Activated naive CD8-positive, alpha-beta T cell treated with anti-CD3 and anti-CD28 coated beads for 36 hours (primary cell): ENCODE measurements at regions not wholly inside any gene's neighbourhood (a gene's known extent, or its start where the extent isn't known, plus 50 kb on each side); places are given as distances from the start of the nearest gene placed in this dataset.
"Not testable (repeated sequence)": the region's sequence is repeated elsewhere in the genome, so short reads cannot be mapped to it uniquely, and the experiment has no call there.

ENCODE experiments used
- DNase-seq: peaks from one replicate; pipeline ENCODE4 v3.0.0; 2021
- H3K27ac Mint-ChIP-seq: one replicate; pipeline ENCODE4 v1.8.0; 2022; ENCODE audit warnings: mild to moderate bottlenecking, moderate library complexity, mixed read lengths
- H3K27me3 Mint-ChIP-seq: one replicate; pipeline ENCODE4 v1.8.0; 2022; ENCODE audit warnings: mild to moderate bottlenecking, mixed read lengths
- H3K36me3 Mint-ChIP-seq: one replicate; pipeline ENCODE4 v1.8.0; 2021; ENCODE audit warnings: mild to moderate bottlenecking, mixed read lengths
- H3K4me1 Mint-ChIP-seq: one replicate; pipeline ENCODE4 v1.8.0; 2021; ENCODE audit warnings: mixed read lengths
- H3K4me3 Mint-ChIP-seq: one replicate; pipeline ENCODE4 v1.8.0; 2022; ENCODE audit warnings: mild to moderate bottlenecking, moderate library complexity, mixed read lengths
- H3K9me3 Mint-ChIP-seq: one replicate; pipeline ENCODE4 v1.8.0; 2022; ENCODE audit warnings: mixed read lengths

GRCh38 chr5:60546207-60546606 is 153.8 kb downstream of the DEPDC1B start:
- no peaks in the 10 kb centered on the region for H3K9me3 Mint-ChIP-seq
- peaks cover 7% of the 10 kb centered on the region for H3K4me1 Mint-ChIP-seq
- H3K4me3 Mint-ChIP-seq = no peak overlapping the region
- H3K27me3 Mint-ChIP-seq = peaks cover 4% of the 10 kb centered on the region
- DNase-seq = no peak
- no peaks in the 10 kb centered on the region for H3K36me3 Mint-ChIP-seq
- no peak overlapping the region for H3K27ac Mint-ChIP-seq

GRCh38 chr5:60545551-60545950 is 154.4 kb downstream of the DEPDC1B start:
- Mint-ChIP-seq H3K36me3 (no peaks in the 10 kb centered on the region), H3K27ac (no peak overlapping the region), H3K27me3 (peaks cover 4% of the 10 kb centered on the region), H3K9me3 (no peaks in the 10 kb centered on the region), H3K4me1 (peaks cover 11% of the 10 kb centered on the region), H3K4me3 (no peak overlapping the region)
- no peak for DNase-seq

- Mint-ChIP-seq H3K9me3 (no peaks in the 10 kb centered on the region), H3K27me3 (peaks cover 4% of the 10 kb centered on the region), H3K4me1 (peaks cover 23% of the 10 kb centered on the region), H3K36me3 (no peaks in the 10 kb centered on the region), H3K27ac (no peak overlapping the region), H3K4me3 (no peak overlapping the region)
- DNase-seq = no peak
Observed at GRCh38 chr5:60544142-60544541, 155.8 kb downstream of the DEPDC1B start.

GRCh38 chr5:60541980-60542379 is 158.0 kb downstream of the DEPDC1B start:
- Mint-ChIP-seq H3K27me3 (peaks cover 4% of the 10 kb centered on the region), H3K27ac (no peak overlapping the region), H3K9me3 (no peaks in the 10 kb centered on the region), H3K4me3 (no peak overlapping the region), H3K36me3 (no peaks in the 10 kb centered on the region), H3K4me1 (peaks cover 24% of the 10 kb centered on the region)
- no peak for DNase-seq

GRCh38 chr5:60540856-60541805 is 158.8 kb downstream of the DEPDC1B start:
- H3K27me3 Mint-ChIP-seq = peaks cover 4% of the 10 kb centered on the region
- H3K4me1 Mint-ChIP-seq = peaks cover 24% of the 10 kb centered on the region
- no peaks in the 10 kb centered on the region for H3K36me3 Mint-ChIP-seq
- H3K9me3 Mint-ChIP-seq = no peaks in the 10 kb centered on the region
- no peak overlapping the region for H3K4me3 Mint-ChIP-seq
- H3K27ac Mint-ChIP-seq = no peak overlapping the region
- DNase-seq = no peak

GRCh38 chr5:60538955-60539866 is 160.8 kb downstream of the DEPDC1B start:
- Mint-ChIP-seq H3K4me1 (peaks cover 24% of the 10 kb centered on the region), H3K36me3 (no peaks in the 10 kb centered on the region), H3K27me3 (peaks cover 4% of the 10 kb centered on the region), H3K27ac (no peak overlapping the region), H3K4me3 (no peak overlapping the region), H3K9me3 (peaks cover 3% of the 10 kb centered on the region)
- no peak for DNase-seq

GRCh38 chr5:60538426-60538825 is 161.5 kb downstream of the DEPDC1B start:
- peaks cover 24% of the 10 kb centered on the region for H3K4me1 Mint-ChIP-seq
- no peak for DNase-seq
- H3K27ac Mint-ChIP-seq = no peak overlapping the region
- peaks cover 3% of the 10 kb centered on the region for H3K9me3 Mint-ChIP-seq
- H3K36me3 Mint-ChIP-seq = no peaks in the 10 kb centered on the region
- peaks cover 4% of the 10 kb centered on the region for H3K27me3 Mint-ChIP-seq
- H3K4me3 Mint-ChIP-seq = no peak overlapping the region

GRCh38 chr5:60535951-60536350 is 164.0 kb downstream of the DEPDC1B start:
- H3K4me1 Mint-ChIP-seq = peaks cover 16% of the 10 kb centered on the region
- no peak overlapping the region for H3K4me3 Mint-ChIP-seq
- no peak for DNase-seq
- no peaks in the 10 kb centered on the region for H3K36me3 Mint-ChIP-seq
- no peaks in the 10 kb centered on the region for H3K27me3 Mint-ChIP-seq
- no peak overlapping the region for H3K27ac Mint-ChIP-seq
- peaks cover 3% of the 10 kb centered on the region for H3K9me3 Mint-ChIP-seq

GRCh38 chr5:60535198-60535597 is 164.8 kb downstream of the DEPDC1B start:
- Mint-ChIP-seq H3K27me3 (no peaks in the 10 kb centered on the region), H3K27ac (no peak overlapping the region), H3K9me3 (peaks cover 3% of the 10 kb centered on the region), H3K36me3 (no peaks in the 10 kb centered on the region), H3K4me1 (peaks cover 10% of the 10 kb centered on the region), H3K4me3 (no peak overlapping the region)
- DNase-seq = no peak

- no peaks in the 10 kb centered on the region for H3K4me1 Mint-ChIP-seq
- no peak overlapping the region for H3K27ac Mint-ChIP-seq
- H3K9me3 Mint-ChIP-seq = peaks cover 3% of the 10 kb centered on the region
- H3K36me3 Mint-ChIP-seq = no peaks in the 10 kb centered on the region
- no peak for DNase-seq
- no peaks in the 10 kb centered on the region for H3K27me3 Mint-ChIP-seq
- no peak overlapping the region for H3K4me3 Mint-ChIP-seq
Observed at GRCh38 chr5:60533789-60534188, 166.2 kb downstream of the DEPDC1B start.

GRCh38 chr5:60532796-60533195 is 167.2 kb downstream of the DEPDC1B start:
- not testable (repeated sequence) for H3K27me3 Mint-ChIP-seq, H3K4me3 Mint-ChIP-seq, H3K27ac Mint-ChIP-seq, H3K4me1 Mint-ChIP-seq, H3K9me3 Mint-ChIP-seq, DNase-seq, H3K36me3 Mint-ChIP-seq

- H3K27ac Mint-ChIP-seq, H3K4me1 Mint-ChIP-seq, H3K27me3 Mint-ChIP-seq, H3K9me3 Mint-ChIP-seq, H3K36me3 Mint-ChIP-seq, H3K4me3 Mint-ChIP-seq, DNase-seq: not testable (repeated sequence)
Observed at GRCh38 chr5:60530144-60530848, 169.7 kb downstream of the DEPDC1B start.

- H3K36me3 Mint-ChIP-seq = no peaks in the 10 kb centered on the region
- DNase-seq = no peak
- peaks cover 6% of the 10 kb centered on the region for H3K4me1 Mint-ChIP-seq
- H3K27ac Mint-ChIP-seq = no peak overlapping the region
- H3K4me3 Mint-ChIP-seq = no peak overlapping the region
- H3K9me3 Mint-ChIP-seq = no peaks in the 10 kb centered on the region
- H3K27me3 Mint-ChIP-seq = no peaks in the 10 kb centered on the region
Observed at GRCh38 chr5:60529001-60529400, 171.0 kb downstream of the DEPDC1B start.

GRCh38 chr5:60527072-60527471 is 172.9 kb downstream of the DEPDC1B start:
- no peaks in the 10 kb centered on the region for H3K9me3 Mint-ChIP-seq
- H3K27me3 Mint-ChIP-seq = no peaks in the 10 kb centered on the region
- DNase-seq = no peak
- peaks cover 6% of the 10 kb centered on the region for H3K4me1 Mint-ChIP-seq
- no peak overlapping the region for H3K27ac Mint-ChIP-seq
- no peak overlapping the region for H3K4me3 Mint-ChIP-seq
- H3K36me3 Mint-ChIP-seq = no peaks in the 10 kb centered on the region
